ENCODE measurements at regions not wholly inside any gene's neighbourhood (a gene's known extent, or its start where the extent isn't known, plus 50 kb on each side); places are given as distances from the start of the nearest gene placed in this dataset.

- peak; percentile 70 for TF ChIP-seq CTCF (IDR thresholded peaks at IDR 0.05; ENCODE audit: low read depth, low read length)
- DNase-seq (ENCODE audit: extremely low read depth, low read depth), result peak; percentile 66
Observed at GRCh38 chr4:137124278-137124932, 407.9 kb downstream of the PCDH18 start.

DNA sequence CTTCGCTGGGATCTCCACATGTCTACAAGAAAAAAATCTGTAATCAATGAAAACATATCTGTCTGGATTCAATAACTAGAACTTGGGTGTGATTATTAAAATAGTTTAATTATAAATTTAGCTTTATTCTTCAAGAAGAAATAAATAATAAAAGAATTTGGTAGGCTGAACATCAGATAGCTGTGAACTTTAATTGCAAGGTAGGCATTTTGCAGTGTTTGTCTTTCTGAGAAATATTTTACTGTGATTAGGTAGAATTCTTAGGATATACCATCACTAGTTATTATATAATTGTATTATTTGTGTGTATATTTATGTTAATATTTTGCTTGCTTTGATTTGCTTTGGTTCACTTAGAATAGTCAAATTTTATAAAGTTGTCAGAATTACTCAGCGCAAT is 409.4 kb downstream of the PCDH18 start:
- no peak for TF ChIP-seq CTCF (IDR thresholded peaks at IDR 0.05; ENCODE audit: low read depth, low read length)
- DNase-seq (ENCODE audit: extremely low read depth, low read depth), result no peak

- TF ChIP-seq CTCF (IDR thresholded peaks at IDR 0.05; ENCODE audit: low read depth, low read length), result no peak
- DNase-seq (ENCODE audit: extremely low read depth, low read depth), result no peak
Observed at GRCh38 chr4:137116144-137116543, 416.1 kb downstream of the PCDH18 start.

DNA sequence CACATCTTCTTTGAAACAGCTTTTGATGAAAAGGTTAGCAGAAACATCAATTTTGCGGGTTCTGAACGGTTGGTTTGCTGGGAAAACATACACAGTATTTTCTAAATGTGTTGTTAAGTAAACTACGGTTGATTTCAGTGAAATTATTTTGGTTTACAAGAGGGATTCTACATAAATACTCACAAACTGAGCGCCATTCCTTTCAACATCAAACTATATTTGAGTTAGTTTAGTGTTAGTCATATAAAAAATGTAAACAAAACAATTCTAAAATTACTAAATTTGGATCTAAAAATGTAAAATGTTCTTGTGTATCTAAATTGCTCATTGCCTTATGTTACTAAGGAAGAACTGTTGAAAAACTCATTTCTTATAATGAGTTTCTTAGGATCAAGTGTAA is 425.6 kb downstream of the PCDH18 start:
- no peak for TF ChIP-seq CTCF (IDR thresholded peaks at IDR 0.05; ENCODE audit: low read depth, low read length)
- no peak for DNase-seq (ENCODE audit: extremely low read depth, low read depth)

DNA sequence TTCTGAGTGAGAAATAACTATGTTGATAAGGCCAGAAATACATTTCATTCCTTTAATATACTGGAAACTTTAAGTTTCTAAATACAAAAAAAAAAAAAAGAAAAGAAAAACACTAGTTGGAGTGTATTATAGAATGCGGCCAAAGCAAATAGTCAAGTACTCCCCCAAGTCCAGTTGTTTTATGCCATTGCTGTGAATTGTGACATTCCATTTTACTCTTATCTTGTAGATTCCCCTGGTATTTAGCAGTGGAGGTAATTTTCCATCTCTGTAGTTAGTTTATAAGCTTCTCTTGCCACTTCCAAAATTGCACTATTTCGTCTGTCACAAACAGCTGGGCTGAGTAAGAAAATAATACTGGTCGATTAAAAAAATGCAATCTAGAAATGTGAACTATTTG is 426.0 kb downstream of the PCDH18 start:
- no peak for DNase-seq (ENCODE audit: extremely low read depth, low read depth)

DNA sequence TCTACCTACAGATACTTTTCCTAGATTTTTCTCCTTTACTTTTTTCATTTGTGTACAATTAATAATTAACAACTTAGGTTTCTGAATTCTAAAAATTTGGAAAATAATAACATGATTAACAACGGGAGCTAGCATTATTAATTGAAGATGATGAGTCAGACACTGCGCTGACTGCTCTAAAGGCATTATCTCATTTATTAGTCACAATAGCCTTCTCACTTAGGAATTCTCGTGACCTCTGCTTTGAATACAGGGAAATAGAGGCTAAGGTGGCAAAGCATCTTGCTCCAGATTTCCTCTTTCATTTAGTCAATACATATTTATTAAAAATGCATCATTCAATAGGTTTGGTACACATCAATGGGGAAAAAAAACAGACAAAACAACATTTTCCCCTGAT is 441.3 kb downstream of the PCDH18 start:
- no peak for TF ChIP-seq CTCF (IDR thresholded peaks at IDR 0.05; ENCODE audit: low read depth, low read length)
- DNase-seq (ENCODE audit: extremely low read depth, low read depth), result no peak

More for the DNA sequence above, 426.0 kb downstream of the PCDH18 start:
- no peak for TF ChIP-seq CTCF (IDR thresholded peaks at IDR 0.05; ENCODE audit: low read depth, low read length)

DNA sequence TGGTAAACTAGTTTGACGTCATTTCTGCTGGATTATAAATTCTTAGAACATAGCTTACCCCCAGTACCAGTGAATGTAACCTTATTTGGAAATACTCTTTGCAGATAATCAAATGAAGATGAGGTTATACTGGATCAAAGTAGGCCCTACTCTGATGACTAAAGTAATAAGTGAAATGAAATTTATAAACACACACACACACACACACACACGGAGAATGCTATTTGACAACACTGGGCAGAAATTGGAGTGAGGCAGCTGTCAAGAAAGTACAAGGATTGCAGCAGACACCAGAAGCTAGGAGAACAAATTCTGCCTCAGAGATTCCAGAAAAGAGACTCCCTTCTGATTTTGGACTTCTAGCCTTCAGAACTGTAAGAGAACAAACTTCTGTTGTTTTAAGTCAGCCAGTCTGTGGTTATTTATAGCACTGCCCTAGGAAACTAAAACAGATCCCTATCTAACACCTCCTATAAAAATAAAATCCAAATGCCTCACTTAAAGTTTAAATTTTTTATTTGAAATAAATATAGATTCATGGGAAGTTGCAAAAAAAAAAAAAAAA is 448.6 kb downstream of the PCDH18 start:
- DNase-seq (ENCODE audit: extremely low read depth, low read depth), result peak; percentile 22
- no peak for TF ChIP-seq CTCF (IDR thresholded peaks at IDR 0.05; ENCODE audit: low read depth, low read length)

Measured in AG09319 (cell line).